NB4 (cell line): ENCODE measurements at regions not wholly inside any gene's neighbourhood (a gene's known extent, or its start where the extent isn't known, plus 50 kb on each side); places are given as distances from the start of the nearest gene placed in this dataset.

ENCODE experiments used
- CTCF ChIP-seq: IDR thresholded peaks from one replicate; pipeline ENCODE4 v1.5.1; 2012; ENCODE audit warnings: low read depth, low read length
- POLR2A ChIP-seq: IDR thresholded peaks from 2 replicates; pipeline ENCODE4 v1.6.1; 2011; ENCODE audit warnings: mild to moderate bottlenecking; ENCODE audit not compliant: insufficient read length; ENCODE audit errors: extremely low read depth

DNA sequence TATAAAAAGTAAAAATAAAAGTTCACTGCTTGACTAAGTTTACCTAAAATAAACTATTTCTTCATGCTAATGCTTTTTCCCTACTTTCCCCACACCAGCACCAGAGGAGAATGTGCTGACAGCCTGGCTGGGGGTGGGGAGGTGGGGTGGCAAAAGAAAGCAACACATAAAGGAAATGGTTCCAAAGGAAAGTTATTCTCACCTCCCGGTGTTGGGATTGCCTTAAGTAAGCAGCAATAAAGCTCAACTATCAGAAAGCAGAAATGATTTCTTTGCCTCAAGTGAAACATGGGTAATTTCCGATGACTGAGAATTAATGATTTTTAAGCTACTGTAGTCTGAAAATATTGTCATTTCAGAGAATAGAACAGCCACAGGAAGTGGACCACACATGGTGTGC, 84.5 kb upstream of the DKK2 start:
- TF ChIP-seq CTCF (no peak), POLR2A (no peak)
